ENCODE measurements at regions not wholly inside any gene's neighbourhood (a gene's known extent, or its start where the extent isn't known, plus 50 kb on each side); places are given as distances from the start of the nearest gene placed in this dataset.

GRCh38 chr2:14321357-14321756 is 311.2 kb upstream of the LRATD1 start:
- no peak for TF ChIP-seq POLR2A (IDR thresholded peaks at IDR 0.05; ENCODE audit: control extremely low read depth in 1 of 2, low read depth in 2 of 2, low read length in 2 of 2)
- TF ChIP-seq E2F6 (IDR thresholded peaks at IDR 0.05), result no peak
- no peak for TF ChIP-seq POLR2AphosphoS5 (IDR thresholded peaks at IDR 0.05; ENCODE audit: low read depth, low read length)
- TF ChIP-seq KDM5A (IDR thresholded peaks at IDR 0.05; ENCODE audit: low read length), result no peak
- no peak for TF ChIP-seq MAX (IDR thresholded peaks at IDR 0.05)
- TF ChIP-seq EZH2 (IDR thresholded peaks at IDR 0.05; ENCODE audit: low read depth, low read length, severe bottlenecking), result no peak
- no peak for TF ChIP-seq NRF1 (IDR thresholded peaks at IDR 0.05; ENCODE audit: low read depth, low read length)
- no peak for TF ChIP-seq JUND (IDR thresholded peaks at IDR 0.05; ENCODE audit: low read length)
- no peak for TF ChIP-seq CTCF (IDR thresholded peaks at IDR 0.05; ENCODE audit: control extremely low read depth in 1 of 3, insufficient read depth in 1 of 3, low read depth in 1 of 3, low read length in 3 of 3)
- TF ChIP-seq CHD7 (IDR thresholded peaks at IDR 0.05; ENCODE audit: insufficient replicate concordance, low read length), result no peak
- no peak for TF ChIP-seq SIN3A (conservative IDR thresholded peaks at IDR 0.05 in 1 of 2, IDR thresholded peaks at IDR 0.05 in 1 of 2; ENCODE audit: low read depth in 1 of 2, low read length in 2 of 2)
- TF ChIP-seq CBX5 (IDR thresholded peaks at IDR 0.05; ENCODE audit: low read depth, low read length), result no peak

All from H1 (cell line).